Osteoblast (primary cell): ENCODE measurements at regions not wholly inside any gene's neighbourhood (a gene's known extent, or its start where the extent isn't known, plus 50 kb on each side); places are given as distances from the start of the nearest gene placed in this dataset.
A peak's percentile ranks its signal among the peaks of the same experiment; 100 is the strongest.

ENCODE experiments used
- DNase-seq: peaks from one replicate; pipeline ENCODE4 v3.0.0; 2011; ENCODE audit warnings: low spot score, mixed read lengths; ENCODE audit not compliant: insufficient read length; ENCODE audit errors: missing footprints
- H2AFZ ChIP-seq: 2 replicates; pipeline ENCODE4 v1.6.0; 2011; ENCODE audit warnings: mild to moderate bottlenecking, low read length
- H3K27ac ChIP-seq: 2 replicates; pipeline ENCODE4 v1.5.1; 2011; ENCODE audit warnings: mild to moderate bottlenecking, low read depth, low read length, moderate library complexity
- H3K27me3 ChIP-seq: 2 replicates; pipeline ENCODE4 v1.6.0; 2012; ENCODE audit warnings: mild to moderate bottlenecking, control low read depth, inconsistent platforms, low read length, moderate library complexity; ENCODE audit not compliant: insufficient read depth
- H3K36me3 ChIP-seq: 2 replicates; pipeline ENCODE4 v1.5.1; 2011; ENCODE audit warnings: mild to moderate bottlenecking, low read length, control low read depth, moderate library complexity; ENCODE audit not compliant: insufficient read depth
- H3K4me1 ChIP-seq: 2 replicates; pipeline ENCODE4 v1.5.1; 2011; ENCODE audit warnings: mild to moderate bottlenecking, low read length, control low read depth, moderate library complexity; ENCODE audit not compliant: insufficient read depth
- H3K4me2 ChIP-seq: 2 replicates; pipeline ENCODE4 v1.6.0; 2011; ENCODE audit warnings: mild to moderate bottlenecking, low read length; ENCODE audit not compliant: insufficient read depth
- H3K4me3 ChIP-seq: fragments of 200-600 bp; sonication (generic); 3 replicates; pipeline ENCODE4 v1.5.1; 2012; ENCODE audit warnings: mild to moderate bottlenecking, low read length, inconsistent platforms; ENCODE audit not compliant: insufficient read depth
- H3K79me2 ChIP-seq: 2 replicates; pipeline ENCODE4 v1.6.0; 2012; ENCODE audit warnings: mild to moderate bottlenecking, low read length, control low read depth, inconsistent platforms; ENCODE audit not compliant: insufficient read depth
- H3K9me3 ChIP-seq: 2 replicates; pipeline ENCODE4 v1.5.1; 2011; ENCODE audit warnings: low read depth, low read length, control low read depth
- H4K20me1 ChIP-seq: 2 replicates; pipeline ENCODE4 v1.6.0; 2012; ENCODE audit warnings: mild to moderate bottlenecking, low read length, control low read depth; ENCODE audit not compliant: insufficient read depth
- CTCF ChIP-seq: IDR thresholded peaks from 2 replicates; pipeline ENCODE4 v1.5.1; 2011; ENCODE audit warnings: mild to moderate bottlenecking, low read depth, low read length, moderate library complexity; ENCODE audit errors: extremely low read depth

- H3K4me1 ChIP-seq = peaks cover 27% of the 10 kb centered on the region
- peak overlapping the region; percentile 55 for H3K4me2 ChIP-seq
- peak overlapping the region; percentile 62 for H2AFZ ChIP-seq
- no peak for DNase-seq
- no peaks in the 10 kb centered on the region for H3K36me3 ChIP-seq
- TF ChIP-seq CTCF = no peak
- no peaks in the 10 kb centered on the region for H3K27me3 ChIP-seq
- peak overlapping the region; percentile 1 for H3K4me3 ChIP-seq
- peak overlapping the region; percentile 87 for H3K27ac ChIP-seq
- no peaks in the 10 kb centered on the region for H3K79me2 ChIP-seq
- no peaks in the 10 kb centered on the region for H3K9me3 ChIP-seq
- no peaks in the 10 kb centered on the region for H4K20me1 ChIP-seq
Observed at GRCh38 chr21:35737449-35737848, 322.9 kb downstream of the SETD4 start.

- Histone ChIP-seq H3K4me3 (no peak overlapping the region), H3K36me3 (no peaks in the 10 kb centered on the region), H3K9me3 (no peaks in the 10 kb centered on the region), H3K27ac (no peak overlapping the region), H3K4me1 (peaks cover 10% of the 10 kb centered on the region), H3K27me3 (peaks cover 3% of the 10 kb centered on the region), H3K79me2 (no peaks in the 10 kb centered on the region), H2AFZ (no peak overlapping the region), H4K20me1 (no peaks in the 10 kb centered on the region), H3K4me2 (no peak overlapping the region)
- no peak for DNase-seq
- no peak for TF ChIP-seq CTCF
Observed at GRCh38 chr21:35732788-35733187, 327.5 kb downstream of the SETD4 start.

GRCh38 chr21:35730325-35730724 lies 330.0 kb downstream of the SETD4 start:
- H3K27ac ChIP-seq = no peak overlapping the region
- no peak overlapping the region for H3K4me3 ChIP-seq

GRCh38 chr21:35727830-35728229 lies 332.5 kb downstream of the SETD4 start:
- DNase-seq = no peak
- H3K4me3 ChIP-seq = no peak overlapping the region

More at GRCh38 chr21:35730325-35730724, 330.0 kb downstream of the SETD4 start:
- no peak overlapping the region for H2AFZ ChIP-seq
- no peak overlapping the region for H3K4me2 ChIP-seq
- H3K4me1 ChIP-seq = no peaks in the 10 kb centered on the region
- no peaks in the 10 kb centered on the region for H3K9me3 ChIP-seq
- peaks cover 11% of the 10 kb centered on the region for H3K27me3 ChIP-seq
- no peak for TF ChIP-seq CTCF
- DNase-seq = no peak
- no peaks in the 10 kb centered on the region for H3K79me2 ChIP-seq
- no peaks in the 10 kb centered on the region for H3K36me3 ChIP-seq
- H4K20me1 ChIP-seq = no peaks in the 10 kb centered on the region

More at GRCh38 chr21:35727830-35728229, 332.5 kb downstream of the SETD4 start:
- Histone ChIP-seq H3K4me1 (no peaks in the 10 kb centered on the region), H3K4me2 (no peak overlapping the region), H3K27me3 (peaks cover 11% of the 10 kb centered on the region), H2AFZ (no peak overlapping the region), H3K36me3 (no peaks in the 10 kb centered on the region), H4K20me1 (no peaks in the 10 kb centered on the region), H3K79me2 (no peaks in the 10 kb centered on the region), H3K9me3 (no peaks in the 10 kb centered on the region), H3K27ac (no peak overlapping the region)
- TF ChIP-seq CTCF = no peak
